ENCODE measurements at regions not wholly inside any gene's neighbourhood (a gene's known extent, or its start where the extent isn't known, plus 50 kb on each side); places are given as distances from the start of the nearest gene placed in this dataset.

DNA sequence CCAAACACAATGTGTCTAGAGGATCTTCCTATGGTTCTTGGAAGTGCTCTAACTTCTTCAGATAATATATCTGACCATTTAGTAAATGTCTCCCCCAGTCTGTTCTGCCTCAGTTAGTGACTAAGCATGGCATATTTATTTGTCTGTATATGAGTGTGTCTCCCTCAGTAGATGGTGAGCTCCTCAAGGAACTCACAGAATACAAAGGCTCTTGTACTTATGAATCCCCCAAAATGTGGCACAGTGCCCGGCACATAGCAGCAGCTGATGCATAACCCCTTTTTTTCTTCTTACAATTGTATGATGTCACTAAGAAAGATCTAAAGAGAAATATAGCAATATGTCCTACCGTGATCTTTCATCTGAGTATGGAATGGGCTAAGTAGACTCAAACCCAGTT, 264.7 kb upstream of the PRICKLE1 start:
- H3K4me1 Mint-ChIP-seq, result no peaks in the 10 kb centered on the region
- no peaks in the 10 kb centered on the region for H3K27me3 ChIP-seq (ENCODE audit: control insufficient read depth in 2 of 2, insufficient read depth in 2 of 2, low read length in 2 of 2)
- no CpG with 5 or more reads among the region's 2 CpGs for WGBS (ENCODE audit: insufficient coverage)
- no peak overlapping the region for H3K4me2 ChIP-seq (replicated peaks; ENCODE audit: extremely low read depth, low read length, poor library complexity, severe bottlenecking)
- H3K36me3 Mint-ChIP-seq, result no peaks in the 10 kb centered on the region
- H3K9me3 Mint-ChIP-seq, result peaks cover 1 to 11% (median 7%) of the 10 kb centered on the region in 7 donors
- no peak overlapping the region for H2AFZ ChIP-seq (ENCODE audit: insufficient read depth, low read depth, low read length, poor library complexity, severe bottlenecking)
- intact Hi-C loops (cut with micrococcal nuclease), result no loop called here
- TF ChIP-seq, protein P1, sequence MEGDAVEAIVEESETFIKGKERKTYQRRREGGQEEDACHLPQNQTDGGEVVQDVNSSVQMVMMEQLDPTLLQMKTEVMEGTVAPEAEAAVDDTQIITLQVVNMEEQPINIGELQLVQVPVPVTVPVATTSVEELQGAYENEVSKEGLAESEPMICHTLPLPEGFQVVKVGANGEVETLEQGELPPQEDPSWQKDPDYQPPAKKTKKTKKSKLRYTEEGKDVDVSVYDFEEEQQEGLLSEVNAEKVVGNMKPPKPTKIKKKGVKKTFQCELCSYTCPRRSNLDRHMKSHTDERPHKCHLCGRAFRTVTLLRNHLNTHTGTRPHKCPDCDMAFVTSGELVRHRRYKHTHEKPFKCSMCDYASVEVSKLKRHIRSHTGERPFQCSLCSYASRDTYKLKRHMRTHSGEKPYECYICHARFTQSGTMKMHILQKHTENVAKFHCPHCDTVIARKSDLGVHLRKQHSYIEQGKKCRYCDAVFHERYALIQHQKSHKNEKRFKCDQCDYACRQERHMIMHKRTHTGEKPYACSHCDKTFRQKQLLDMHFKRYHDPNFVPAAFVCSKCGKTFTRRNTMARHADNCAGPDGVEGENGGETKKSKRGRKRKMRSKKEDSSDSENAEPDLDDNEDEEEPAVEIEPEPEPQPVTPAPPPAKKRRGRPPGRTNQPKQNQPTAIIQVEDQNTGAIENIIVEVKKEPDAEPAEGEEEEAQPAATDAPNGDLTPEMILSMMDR (IDR thresholded peaks at IDR 0.05), result no peak
- no peak overlapping the region for H3K4me3 ChIP-seq (replicated peaks in 1 of 3; ENCODE audit: low read depth in 2 of 3, low read length in 3 of 3)
- no peaks in the 10 kb centered on the region for H3K4me1 ChIP-seq (ENCODE audit: control insufficient read depth in 1 of 2, insufficient read depth in 2 of 2, low read length in 2 of 2)
- H3K9me3 ChIP-seq (replicated peaks in 1 of 2; ENCODE audit: control insufficient read depth in 1 of 2, insufficient read depth in 1 of 2, low read length in 2 of 2), result peaks cover 0 to 5% of the 10 kb centered on the region in 2 donors
- H3K79me2 ChIP-seq (ENCODE audit: insufficient read depth, low read length), result no peaks in the 10 kb centered on the region
- no peak overlapping the region for H3K9ac ChIP-seq (ENCODE audit: insufficient read depth, low read length, poor library complexity, severe bottlenecking)
- H4K20me1 ChIP-seq (ENCODE audit: insufficient read depth, low read length), result no peaks in the 10 kb centered on the region
- H3K27ac Mint-ChIP-seq, result no peak overlapping the region
- DNase-seq, result no peak
- H3K27ac ChIP-seq (ENCODE audit: low read depth in 1 of 2, low read length in 2 of 2), result no peak overlapping the region
- no peak overlapping the region for H3K4me3 Mint-ChIP-seq
- no peaks in the 10 kb centered on the region for H3K36me3 ChIP-seq (replicated peaks in 1 of 2; ENCODE audit: control insufficient read depth in 1 of 2, insufficient read depth in 2 of 2, low read length in 2 of 2)
- H3K27me3 Mint-ChIP-seq (ENCODE audit: low read depth in 3 of 3), result peaks cover 0 to 4% (median 2%) of the 10 kb centered on the region in 3 donors

DNA sequence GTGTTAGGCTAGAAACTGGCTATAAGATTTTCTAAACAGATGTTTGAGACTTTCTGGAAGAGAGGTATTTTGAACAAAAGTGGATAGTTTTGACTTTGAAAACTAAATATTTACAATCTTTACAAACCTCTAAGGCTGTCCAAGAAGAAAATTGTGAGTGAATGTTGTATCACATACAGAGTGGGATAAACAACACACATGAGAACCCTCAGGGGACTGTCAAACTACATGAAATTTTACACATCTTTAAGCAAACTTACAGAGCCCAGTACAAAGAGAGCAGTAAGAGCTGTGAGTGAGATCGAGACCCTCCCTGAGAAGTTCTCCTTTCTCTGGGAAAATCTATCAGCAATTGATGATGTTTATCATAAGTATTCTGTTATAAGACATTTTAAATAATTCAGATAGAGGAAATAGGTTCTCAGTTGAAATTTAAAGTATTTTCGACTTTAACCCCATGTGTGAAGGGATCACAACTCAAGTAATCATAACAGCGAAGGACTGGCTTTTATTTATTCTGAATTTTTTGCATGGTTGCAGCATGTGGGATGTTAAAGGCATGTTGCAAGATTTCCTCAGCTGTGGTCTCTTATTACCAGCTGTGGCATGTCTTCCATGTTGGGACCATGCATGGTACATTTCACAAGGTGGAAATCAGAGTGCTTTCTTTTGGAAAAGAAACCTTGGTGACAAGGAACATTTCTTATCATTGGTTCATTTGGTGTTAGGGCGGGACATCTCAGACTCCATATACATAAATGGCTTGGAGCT, 264.0 kb upstream of the PRICKLE1 start:
- H3K9ac ChIP-seq (ENCODE audit: insufficient read depth, low read length, poor library complexity, severe bottlenecking), result no peak overlapping the region
- intact Hi-C loops (cut with micrococcal nuclease), result no loop called here
- Mint-ChIP-seq H3K9me3 (peaks cover 1 to 11% (median 5%) of the 10 kb centered on the region in 7 donors), H3K27ac (no peak overlapping the region), H3K4me1 (no peaks in the 10 kb centered on the region), H3K4me3 (no peak overlapping the region), H3K36me3 (no peaks in the 10 kb centered on the region), H3K27me3 (ENCODE audit: low read depth in 3 of 3) (peaks cover 0 to 4% (median 2%) of the 10 kb centered on the region in 3 donors)
- no peak overlapping the region for H3K4me2 ChIP-seq (replicated peaks; ENCODE audit: extremely low read depth, low read length, poor library complexity, severe bottlenecking)
- WGBS (ENCODE audit: insufficient coverage), result 100% methylated on average over 1 of the region's 4 CpGs
- no peaks in the 10 kb centered on the region for H3K27me3 ChIP-seq (ENCODE audit: control insufficient read depth in 2 of 2, insufficient read depth in 2 of 2, low read length in 2 of 2)
- no peaks in the 10 kb centered on the region for H3K36me3 ChIP-seq (replicated peaks in 1 of 2; ENCODE audit: control insufficient read depth in 1 of 2, insufficient read depth in 2 of 2, low read length in 2 of 2)
- H3K4me3 ChIP-seq (replicated peaks in 1 of 3; ENCODE audit: low read depth in 2 of 3, low read length in 3 of 3), result no peak overlapping the region
- H2AFZ ChIP-seq (ENCODE audit: insufficient read depth, low read depth, low read length, poor library complexity, severe bottlenecking), result no peak overlapping the region
- no peak for DNase-seq
- no peaks in the 10 kb centered on the region for H3K79me2 ChIP-seq (ENCODE audit: insufficient read depth, low read length)
- H3K27ac ChIP-seq (ENCODE audit: low read depth in 1 of 2, low read length in 2 of 2), result no peak overlapping the region
- no peaks in the 10 kb centered on the region for H3K4me1 ChIP-seq (ENCODE audit: control insufficient read depth in 1 of 2, insufficient read depth in 2 of 2, low read length in 2 of 2)
- H3K9me3 ChIP-seq (replicated peaks in 1 of 2; ENCODE audit: control insufficient read depth in 1 of 2, insufficient read depth in 1 of 2, low read length in 2 of 2), result peaks cover 0 to 5% of the 10 kb centered on the region in 2 donors
- TF ChIP-seq, protein P1 (IDR thresholded peaks at IDR 0.05), result no peak
- H4K20me1 ChIP-seq (ENCODE audit: insufficient read depth, low read length), result no peaks in the 10 kb centered on the region
